ENCODE measurements at regions not wholly inside any gene's neighbourhood (a gene's known extent, or its start where the extent isn't known, plus 50 kb on each side); places are given as distances from the start of the nearest gene placed in this dataset.
"Not testable (repeated sequence)": the region's sequence is repeated elsewhere in the genome, so short reads cannot be mapped to it uniquely, and the experiment has no call there.

- H3K4me3 ChIP-seq (ENCODE audit: low read depth, low read length) = no peak overlapping the region
- TF ChIP-seq, protein P1, sequence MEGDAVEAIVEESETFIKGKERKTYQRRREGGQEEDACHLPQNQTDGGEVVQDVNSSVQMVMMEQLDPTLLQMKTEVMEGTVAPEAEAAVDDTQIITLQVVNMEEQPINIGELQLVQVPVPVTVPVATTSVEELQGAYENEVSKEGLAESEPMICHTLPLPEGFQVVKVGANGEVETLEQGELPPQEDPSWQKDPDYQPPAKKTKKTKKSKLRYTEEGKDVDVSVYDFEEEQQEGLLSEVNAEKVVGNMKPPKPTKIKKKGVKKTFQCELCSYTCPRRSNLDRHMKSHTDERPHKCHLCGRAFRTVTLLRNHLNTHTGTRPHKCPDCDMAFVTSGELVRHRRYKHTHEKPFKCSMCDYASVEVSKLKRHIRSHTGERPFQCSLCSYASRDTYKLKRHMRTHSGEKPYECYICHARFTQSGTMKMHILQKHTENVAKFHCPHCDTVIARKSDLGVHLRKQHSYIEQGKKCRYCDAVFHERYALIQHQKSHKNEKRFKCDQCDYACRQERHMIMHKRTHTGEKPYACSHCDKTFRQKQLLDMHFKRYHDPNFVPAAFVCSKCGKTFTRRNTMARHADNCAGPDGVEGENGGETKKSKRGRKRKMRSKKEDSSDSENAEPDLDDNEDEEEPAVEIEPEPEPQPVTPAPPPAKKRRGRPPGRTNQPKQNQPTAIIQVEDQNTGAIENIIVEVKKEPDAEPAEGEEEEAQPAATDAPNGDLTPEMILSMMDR (IDR thresholded peaks at IDR 0.05; ENCODE audit: borderline replicate concordance, insufficient read depth, low read depth, low read length) = no peak
Observed at GRCh38 chr11:116688202-116688540, 84.6 kb downstream of the BUD13 start.

GRCh38 chr11:116687458-116688201 lies 85.2 kb downstream of the BUD13 start:
- TF ChIP-seq, protein P1 (IDR thresholded peaks at IDR 0.05; ENCODE audit: borderline replicate concordance, insufficient read depth, low read depth, low read length) = no peak
- no peak overlapping the region for H3K4me3 ChIP-seq (ENCODE audit: low read depth, low read length)

DNA sequence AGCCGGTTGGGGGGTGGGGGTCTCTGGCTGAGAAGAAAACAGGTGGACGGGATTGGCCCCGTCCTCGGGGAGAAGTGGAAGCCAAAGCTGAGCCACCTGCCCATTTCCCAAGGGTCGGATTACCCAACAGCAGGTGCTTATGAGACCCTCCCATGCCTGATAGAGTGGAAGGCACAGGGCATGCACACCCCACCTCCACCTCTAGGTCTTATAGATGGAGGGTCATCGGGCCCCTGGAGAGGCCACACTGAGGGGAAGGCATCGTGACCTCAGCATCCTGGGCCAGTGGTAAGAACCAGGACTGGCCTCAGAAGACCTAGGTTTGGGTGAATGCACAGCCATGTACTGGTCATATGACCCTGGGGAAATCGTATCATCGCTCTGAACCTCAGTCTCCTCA lies 85.9 kb downstream of the BUD13 start:
- TF ChIP-seq, protein P1 (IDR thresholded peaks at IDR 0.05; ENCODE audit: borderline replicate concordance, insufficient read depth, low read depth, low read length) = no peak

GRCh38 chr11:116683982-116684381 lies 88.8 kb downstream of the BUD13 start:
- TF ChIP-seq, protein P1 (IDR thresholded peaks at IDR 0.05; ENCODE audit: borderline replicate concordance, insufficient read depth, low read depth, low read length) = no peak
- H3K4me3 ChIP-seq (ENCODE audit: low read depth, low read length) = no peak overlapping the region

More for the DNA sequence above, 85.9 kb downstream of the BUD13 start:
- H3K4me3 ChIP-seq (ENCODE audit: low read depth, low read length) = no peak overlapping the region

GRCh38 chr11:116680349-116681125 lies 92.2 kb downstream of the BUD13 start:
- H3K4me3 ChIP-seq (ENCODE audit: low read depth, low read length) = no peak overlapping the region
- TF ChIP-seq, protein P1 (IDR thresholded peaks at IDR 0.05; ENCODE audit: borderline replicate concordance, insufficient read depth, low read depth, low read length) = no peak

DNA sequence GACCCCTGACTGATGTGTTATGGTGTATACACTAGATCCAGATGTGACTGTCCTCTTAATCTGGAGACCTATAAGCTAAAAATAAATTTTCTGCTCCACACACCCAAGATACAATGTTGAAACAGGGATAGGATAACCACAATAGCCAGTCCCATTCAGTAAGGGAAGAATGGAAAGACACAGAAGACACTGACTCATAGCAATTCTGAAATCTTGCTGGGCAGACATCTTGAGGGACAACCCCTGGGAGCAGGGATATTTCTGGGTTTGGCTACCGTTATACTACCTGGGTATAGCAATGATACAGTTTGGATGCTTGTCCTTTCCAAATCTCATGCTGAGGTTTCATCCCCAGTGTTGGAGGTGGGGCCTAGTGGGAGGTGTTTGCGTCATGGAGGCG lies 93.9 kb downstream of the BUD13 start:
- H3K4me3 ChIP-seq (ENCODE audit: low read depth, low read length) = no peak overlapping the region
- TF ChIP-seq, protein P1 (IDR thresholded peaks at IDR 0.05; ENCODE audit: borderline replicate concordance, insufficient read depth, low read depth, low read length) = no peak

DNA sequence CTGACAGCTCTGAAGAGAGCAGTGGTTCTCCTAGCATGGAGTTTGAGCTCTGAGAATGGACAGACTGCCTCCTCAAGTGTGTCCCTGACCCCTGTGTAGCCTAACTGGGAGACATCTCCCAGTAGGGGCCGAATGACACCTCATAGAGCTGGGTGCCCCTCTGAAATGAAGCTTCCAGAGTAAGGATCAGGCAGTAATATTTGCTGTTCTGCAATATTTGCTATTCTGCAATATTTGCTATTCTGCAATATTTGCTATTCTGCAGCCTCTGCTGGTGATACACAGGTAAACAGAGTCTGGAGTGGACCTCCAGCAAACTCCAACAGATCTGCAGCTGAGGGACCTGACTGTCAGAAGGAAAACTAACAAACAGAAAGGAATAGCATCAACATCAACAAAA lies 105.5 kb downstream of the BUD13 start:
- not testable (repeated sequence) for H3K4me3 ChIP-seq (ENCODE audit: low read depth, low read length)

DNA sequence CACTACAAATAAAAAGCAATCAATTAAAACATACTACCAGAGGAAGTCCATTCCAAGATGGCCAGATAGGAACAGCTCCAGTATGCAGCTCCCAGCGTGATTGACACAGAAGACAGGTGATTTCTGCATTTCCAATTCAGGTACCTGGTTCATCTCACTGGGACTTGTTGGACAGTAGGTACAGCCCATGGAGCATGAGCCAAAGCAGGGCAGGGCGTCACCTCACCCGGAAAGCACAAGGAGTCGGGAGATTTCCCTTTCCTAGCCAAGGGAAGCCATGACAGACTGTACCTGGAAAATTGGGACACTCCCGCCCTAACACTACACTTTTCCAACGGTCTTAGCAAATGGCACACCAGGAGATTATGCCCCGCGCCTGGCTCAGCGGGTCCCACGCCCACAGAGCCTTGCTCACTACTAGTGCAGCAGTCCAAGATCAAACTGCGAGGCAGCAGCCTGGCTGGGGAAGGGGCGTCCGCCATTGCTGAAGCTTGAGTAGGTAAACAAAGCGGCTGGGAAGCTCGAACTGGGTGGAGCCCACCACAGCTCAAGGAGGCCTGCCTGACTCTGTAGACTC lies 106.0 kb downstream of the BUD13 start:
- not testable (repeated sequence) for H3K4me3 ChIP-seq (ENCODE audit: low read depth, low read length)

Data from GM12875 (cell line).